Breast epithelium (tissue), 3 donors: ENCODE measurements at regions not wholly inside any gene's neighbourhood (a gene's known extent, or its start where the extent isn't known, plus 50 kb on each side); places are given as distances from the start of the nearest gene placed in this dataset.

Source experiments
- POLR2A ChIP-seq: fragments of 450-650 bp; IDR thresholded peaks from one replicate; pipeline ENCODE4 v1.6.1; 2016; ENCODE audit warnings: antibody characterized with exemption, mild to moderate bottlenecking, moderate library complexity
- TF ChIP-seq, protein P1 (sequence below), 3 donors: fragments of 450-650 bp; IDR thresholded peaks; one replicate each; pipeline ENCODE4 v1.5.1; 2016 to 2017; ENCODE audit warnings: antibody characterized with exemption in 3 of 3, mild to moderate bottlenecking in 3 of 3, moderate library complexity in 3 of 3

DNA sequence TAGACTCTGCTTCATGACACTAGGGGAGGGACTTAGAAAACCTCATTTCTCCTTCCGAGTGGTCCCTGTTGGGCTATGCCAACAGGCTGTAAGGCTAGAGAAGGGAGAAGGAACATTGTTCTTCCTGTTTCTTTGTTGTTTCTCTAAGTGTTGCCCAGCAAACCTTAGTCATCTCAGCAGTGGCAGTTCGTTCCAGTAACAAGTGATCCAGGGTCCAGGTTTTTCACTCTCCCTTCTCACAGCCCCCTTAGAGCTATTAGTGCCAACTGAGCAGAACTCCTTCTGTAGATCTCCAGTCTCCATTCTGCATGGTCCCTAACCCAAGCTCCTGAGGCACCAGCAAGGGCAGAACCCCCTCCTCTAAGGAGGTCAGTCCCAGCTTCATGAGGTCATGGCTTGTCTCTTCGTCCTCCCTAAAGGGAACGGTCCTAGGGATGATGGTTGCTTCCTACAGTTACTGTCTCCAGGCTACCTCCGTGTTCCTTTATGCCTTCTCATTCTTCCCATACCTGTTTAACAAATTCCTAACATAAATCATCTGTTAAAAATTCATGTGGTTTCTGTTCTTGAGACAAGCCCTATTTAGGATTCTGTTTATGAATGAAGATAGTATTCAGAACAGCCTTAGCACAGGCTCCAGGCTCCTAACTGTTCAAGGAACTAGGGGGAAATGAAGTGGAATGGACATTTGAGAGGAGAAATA lies 168.6 kb upstream of the UBASH3B start:
- TF ChIP-seq, protein P1, sequence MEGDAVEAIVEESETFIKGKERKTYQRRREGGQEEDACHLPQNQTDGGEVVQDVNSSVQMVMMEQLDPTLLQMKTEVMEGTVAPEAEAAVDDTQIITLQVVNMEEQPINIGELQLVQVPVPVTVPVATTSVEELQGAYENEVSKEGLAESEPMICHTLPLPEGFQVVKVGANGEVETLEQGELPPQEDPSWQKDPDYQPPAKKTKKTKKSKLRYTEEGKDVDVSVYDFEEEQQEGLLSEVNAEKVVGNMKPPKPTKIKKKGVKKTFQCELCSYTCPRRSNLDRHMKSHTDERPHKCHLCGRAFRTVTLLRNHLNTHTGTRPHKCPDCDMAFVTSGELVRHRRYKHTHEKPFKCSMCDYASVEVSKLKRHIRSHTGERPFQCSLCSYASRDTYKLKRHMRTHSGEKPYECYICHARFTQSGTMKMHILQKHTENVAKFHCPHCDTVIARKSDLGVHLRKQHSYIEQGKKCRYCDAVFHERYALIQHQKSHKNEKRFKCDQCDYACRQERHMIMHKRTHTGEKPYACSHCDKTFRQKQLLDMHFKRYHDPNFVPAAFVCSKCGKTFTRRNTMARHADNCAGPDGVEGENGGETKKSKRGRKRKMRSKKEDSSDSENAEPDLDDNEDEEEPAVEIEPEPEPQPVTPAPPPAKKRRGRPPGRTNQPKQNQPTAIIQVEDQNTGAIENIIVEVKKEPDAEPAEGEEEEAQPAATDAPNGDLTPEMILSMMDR (IDR thresholded peaks at IDR 0.05) = no peak
- TF ChIP-seq POLR2A = no peak
